ENCODE measurements at regions not wholly inside any gene's neighbourhood (a gene's known extent, or its start where the extent isn't known, plus 50 kb on each side); places are given as distances from the start of the nearest gene placed in this dataset.

DNA sequence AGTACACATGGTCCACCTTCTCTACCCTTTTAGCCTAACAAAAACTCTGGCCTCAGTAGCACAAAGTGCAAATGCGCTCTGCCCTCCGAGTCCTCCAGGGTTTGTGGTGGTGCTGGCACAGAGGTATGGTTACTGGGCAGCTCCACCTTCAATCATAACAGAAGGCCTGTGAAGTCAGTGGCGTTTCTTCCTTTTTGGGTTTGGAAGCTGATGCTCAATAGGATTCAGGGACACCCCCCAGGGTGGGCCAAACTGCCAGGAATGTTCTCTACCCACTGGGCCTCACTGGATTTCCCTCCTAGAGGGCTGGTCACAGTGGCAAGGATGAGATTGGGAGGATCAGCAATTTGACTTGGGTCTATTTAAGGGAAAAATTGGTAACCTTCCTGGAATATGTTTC lies 286.1 kb upstream of the FOXQ1 start:
- H4K20me1 ChIP-seq (ENCODE audit: insufficient read depth, low read length) = no peaks in the 10 kb centered on the region
- no peaks in the 10 kb centered on the region for H3K9me3 ChIP-seq (replicated peaks; ENCODE audit: insufficient read depth, low read length)
- no peak overlapping the region for H3K27ac ChIP-seq (ENCODE audit: low read length)
- no peak for DNase-seq
- H3K36me3 ChIP-seq (replicated peaks; ENCODE audit: insufficient read depth, low read length) = no peaks in the 10 kb centered on the region
- H3K4me2 ChIP-seq (ENCODE audit: low read depth, low read length) = no peak overlapping the region
- no peak overlapping the region for H2AFZ ChIP-seq (ENCODE audit: low read length)
- no peak overlapping the region for H3K4me3 ChIP-seq (ENCODE audit: low read length)
- TF ChIP-seq EZH2 (optimal IDR thresholded peaks at IDR 0.05; ENCODE audit: low read depth, low read length) (no peak), EZH2phosphoT487 (IDR thresholded peaks at IDR 0.05; ENCODE audit: low read length) (no peak)
- TF ChIP-seq, protein P1, sequence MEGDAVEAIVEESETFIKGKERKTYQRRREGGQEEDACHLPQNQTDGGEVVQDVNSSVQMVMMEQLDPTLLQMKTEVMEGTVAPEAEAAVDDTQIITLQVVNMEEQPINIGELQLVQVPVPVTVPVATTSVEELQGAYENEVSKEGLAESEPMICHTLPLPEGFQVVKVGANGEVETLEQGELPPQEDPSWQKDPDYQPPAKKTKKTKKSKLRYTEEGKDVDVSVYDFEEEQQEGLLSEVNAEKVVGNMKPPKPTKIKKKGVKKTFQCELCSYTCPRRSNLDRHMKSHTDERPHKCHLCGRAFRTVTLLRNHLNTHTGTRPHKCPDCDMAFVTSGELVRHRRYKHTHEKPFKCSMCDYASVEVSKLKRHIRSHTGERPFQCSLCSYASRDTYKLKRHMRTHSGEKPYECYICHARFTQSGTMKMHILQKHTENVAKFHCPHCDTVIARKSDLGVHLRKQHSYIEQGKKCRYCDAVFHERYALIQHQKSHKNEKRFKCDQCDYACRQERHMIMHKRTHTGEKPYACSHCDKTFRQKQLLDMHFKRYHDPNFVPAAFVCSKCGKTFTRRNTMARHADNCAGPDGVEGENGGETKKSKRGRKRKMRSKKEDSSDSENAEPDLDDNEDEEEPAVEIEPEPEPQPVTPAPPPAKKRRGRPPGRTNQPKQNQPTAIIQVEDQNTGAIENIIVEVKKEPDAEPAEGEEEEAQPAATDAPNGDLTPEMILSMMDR (IDR thresholded peaks at IDR 0.05; ENCODE audit: low read length) = no peak
- H3F3A ChIP-seq (ENCODE audit: insufficient read depth, low read length) = no peaks in the 10 kb centered on the region
- H3K9ac ChIP-seq (ENCODE audit: low read length) = no peak overlapping the region
- H3K27me3 ChIP-seq (replicated peaks; ENCODE audit: insufficient read depth, low read length) = no peaks in the 10 kb centered on the region
- H3K4me1 ChIP-seq (ENCODE audit: low read length) = no peaks in the 10 kb centered on the region
- no peaks in the 10 kb centered on the region for H3K9me2 ChIP-seq (replicated peaks; ENCODE audit: insufficient read depth, low read length)
- H3K79me2 ChIP-seq (ENCODE audit: low read length) = no peaks in the 10 kb centered on the region

- Histone ChIP-seq H3K27ac (ENCODE audit: low read length) (no peak overlapping the region), H3K27me3 (replicated peaks; ENCODE audit: insufficient read depth, low read length) (no peaks in the 10 kb centered on the region), H3K9me2 (replicated peaks; ENCODE audit: insufficient read depth, low read length) (no peaks in the 10 kb centered on the region), H2AFZ (ENCODE audit: low read length) (no peak overlapping the region), H3F3A (ENCODE audit: insufficient read depth, low read length) (no peaks in the 10 kb centered on the region), H3K4me1 (ENCODE audit: low read length) (no peaks in the 10 kb centered on the region), H4K20me1 (ENCODE audit: insufficient read depth, low read length) (no peaks in the 10 kb centered on the region), H3K36me3 (replicated peaks; ENCODE audit: insufficient read depth, low read length) (no peaks in the 10 kb centered on the region), H3K9me3 (replicated peaks; ENCODE audit: insufficient read depth, low read length) (no peaks in the 10 kb centered on the region), H3K4me2 (ENCODE audit: low read depth, low read length) (no peak overlapping the region), H3K9ac (ENCODE audit: low read length) (no peak overlapping the region), H3K4me3 (ENCODE audit: low read length) (no peak overlapping the region), H3K79me2 (ENCODE audit: low read length) (no peaks in the 10 kb centered on the region)
- no peak for TF ChIP-seq EZH2 (optimal IDR thresholded peaks at IDR 0.05; ENCODE audit: low read depth, low read length)
- no peak for DNase-seq
These were observed 287.3 kb upstream of the FOXQ1 start for GRCh38 chr6:1024587-1024986.

DNA sequence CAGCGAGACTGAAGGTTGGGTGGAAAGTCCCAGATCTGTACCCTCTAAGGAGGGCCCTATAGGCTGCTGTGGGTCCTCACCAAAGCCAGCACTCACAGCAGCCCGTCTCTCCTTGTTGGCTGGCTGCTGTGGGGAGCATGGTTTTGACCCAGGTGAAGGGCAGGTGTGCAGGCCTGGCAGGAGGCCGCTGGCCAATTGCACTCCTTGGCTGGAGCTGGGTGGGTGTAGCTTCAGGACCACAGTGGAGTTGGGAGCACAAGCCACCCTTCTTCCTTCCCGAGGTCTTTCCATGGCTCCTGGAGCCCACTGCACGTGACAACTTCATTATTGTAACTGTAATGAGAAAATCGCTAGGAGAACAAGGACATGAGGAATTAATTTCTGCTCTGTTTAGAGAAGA lies 287.7 kb upstream of the FOXQ1 start:
- TF ChIP-seq EZH2phosphoT487 (IDR thresholded peaks at IDR 0.05; ENCODE audit: low read length) (no peak), EZH2 (optimal IDR thresholded peaks at IDR 0.05; ENCODE audit: low read depth, low read length) (no peak)
- TF ChIP-seq, protein P1 (IDR thresholded peaks at IDR 0.05; ENCODE audit: low read length) = no peak
- Histone ChIP-seq H3K27me3 (replicated peaks; ENCODE audit: insufficient read depth, low read length) (no peaks in the 10 kb centered on the region), H3K4me3 (ENCODE audit: low read length) (no peak overlapping the region), H3K36me3 (replicated peaks; ENCODE audit: insufficient read depth, low read length) (no peaks in the 10 kb centered on the region), H3K27ac (ENCODE audit: low read length) (no peak overlapping the region), H3K4me2 (ENCODE audit: low read depth, low read length) (no peak overlapping the region), H3F3A (ENCODE audit: insufficient read depth, low read length) (no peaks in the 10 kb centered on the region), H3K9me2 (replicated peaks; ENCODE audit: insufficient read depth, low read length) (no peaks in the 10 kb centered on the region), H3K4me1 (ENCODE audit: low read length) (no peaks in the 10 kb centered on the region), H2AFZ (ENCODE audit: low read length) (no peak overlapping the region), H3K9me3 (replicated peaks; ENCODE audit: insufficient read depth, low read length) (no peaks in the 10 kb centered on the region), H3K79me2 (ENCODE audit: low read length) (no peaks in the 10 kb centered on the region), H4K20me1 (ENCODE audit: insufficient read depth, low read length) (no peaks in the 10 kb centered on the region), H3K9ac (ENCODE audit: low read length) (no peak overlapping the region)
- DNase-seq = no peak

GRCh38 chr6:1023229-1023628 lies 288.7 kb upstream of the FOXQ1 start:
- Histone ChIP-seq H3K36me3 (replicated peaks; ENCODE audit: insufficient read depth, low read length) (no peaks in the 10 kb centered on the region), H3K9me2 (replicated peaks; ENCODE audit: insufficient read depth, low read length) (no peaks in the 10 kb centered on the region), H4K20me1 (ENCODE audit: insufficient read depth, low read length) (no peaks in the 10 kb centered on the region), H3K27me3 (replicated peaks; ENCODE audit: insufficient read depth, low read length) (no peaks in the 10 kb centered on the region), H3K4me2 (ENCODE audit: low read depth, low read length) (no peak overlapping the region), H3K79me2 (ENCODE audit: low read length) (no peaks in the 10 kb centered on the region), H3K4me1 (ENCODE audit: low read length) (no peaks in the 10 kb centered on the region), H3K9me3 (replicated peaks; ENCODE audit: insufficient read depth, low read length) (no peaks in the 10 kb centered on the region), H3K4me3 (ENCODE audit: low read length) (no peak overlapping the region), H3F3A (ENCODE audit: insufficient read depth, low read length) (no peaks in the 10 kb centered on the region), H3K27ac (ENCODE audit: low read length) (no peak overlapping the region), H2AFZ (ENCODE audit: low read length) (no peak overlapping the region), H3K9ac (ENCODE audit: low read length) (no peak overlapping the region)
- DNase-seq = no peak
- TF ChIP-seq EZH2phosphoT487 (IDR thresholded peaks at IDR 0.05; ENCODE audit: low read length) = no peak
- TF ChIP-seq, protein P1 (IDR thresholded peaks at IDR 0.05; ENCODE audit: low read length) = no peak

All from MM.1S (cell line).